GM12878 (cell line): ENCODE measurements at regions not wholly inside any gene's neighbourhood (a gene's known extent, or its start where the extent isn't known, plus 50 kb on each side); places are given as distances from the start of the nearest gene placed in this dataset.

Source experiments
- ESRRA ChIP-seq: IDR thresholded peaks from 2 replicates; pipeline ENCODE4 v1.6.1; 2012; ENCODE audit warnings: mild to moderate bottlenecking, low read length, improper control_type of control experiment
- EZH2 ChIP-seq: IDR thresholded peaks from 2 replicates; pipeline ENCODE4 v1.6.1; 2012; ENCODE audit warnings: low read depth, mild to moderate bottlenecking, control low read depth, inconsistent platforms, low read length, borderline replicate concordance; ENCODE audit not compliant: control insufficient read depth
- KDM1A ChIP-seq: fragments of 200-600 bp; sonication (generic); IDR thresholded peaks from 2 replicates; pipeline ENCODE4 v1.6.1; 2016; ENCODE audit warnings: borderline replicate concordance
- MAX ChIP-seq: IDR thresholded peaks from 2 replicates; pipeline ENCODE4 v1.6.1; 2012; ENCODE audit warnings: low read depth, low read length, improper control_type of control experiment
- NRF1 ChIP-seq: conservative IDR thresholded peaks from 2 replicates; pipeline ENCODE4 v1.6.1; 2011; ENCODE audit warnings: mild to moderate bottlenecking, low read depth, low read length, improper control_type of control experiment
- POLR2A ChIP-seq: IDR thresholded peaks from 2 replicates; pipeline ENCODE4 v1.6.1; 2011; ENCODE audit warnings: low read depth, mild to moderate bottlenecking, low read length
- PRDM15 ChIP-seq: fragments of 450-650 bp; formaldehyde crosslinking; IDR thresholded peaks from 2 replicates; pipeline ENCODE4 v1.4.0; 2020; ENCODE audit warnings: mild to moderate bottlenecking, moderate library complexity
- RELA ChIP-seq: fragments of 450-650 bp; IDR thresholded peaks from 2 replicates; pipeline ENCODE4 v1.8.0; 2014; ENCODE audit warnings: borderline replicate concordance; ENCODE audit not compliant: partially characterized antibody
- SREBF2 ChIP-seq: IDR thresholded peaks from 2 replicates; pipeline ENCODE4 v1.6.1; 2012; ENCODE audit warnings: mild to moderate bottlenecking, low read length
- TF ChIP-seq, protein P1 (sequence below), 3 experiments: IDR thresholded peaks in 2 of 3; conservative IDR thresholded peaks in 1 of 3; 2 replicates each; pipeline ENCODE4 v1.5.1; 2011; ENCODE audit warnings: low read depth in 3 of 3, low read length in 3 of 3, mild to moderate bottlenecking in 3 of 3, control low read depth in 2 of 3, moderate library complexity in 2 of 3, inconsistent platforms in 1 of 3, mixed read lengths in 1 of 3; ENCODE audit not compliant: control insufficient read depth in 2 of 3, insufficient read depth in 1 of 3; ENCODE audit errors: extremely low read depth in 1 of 3

DNA sequence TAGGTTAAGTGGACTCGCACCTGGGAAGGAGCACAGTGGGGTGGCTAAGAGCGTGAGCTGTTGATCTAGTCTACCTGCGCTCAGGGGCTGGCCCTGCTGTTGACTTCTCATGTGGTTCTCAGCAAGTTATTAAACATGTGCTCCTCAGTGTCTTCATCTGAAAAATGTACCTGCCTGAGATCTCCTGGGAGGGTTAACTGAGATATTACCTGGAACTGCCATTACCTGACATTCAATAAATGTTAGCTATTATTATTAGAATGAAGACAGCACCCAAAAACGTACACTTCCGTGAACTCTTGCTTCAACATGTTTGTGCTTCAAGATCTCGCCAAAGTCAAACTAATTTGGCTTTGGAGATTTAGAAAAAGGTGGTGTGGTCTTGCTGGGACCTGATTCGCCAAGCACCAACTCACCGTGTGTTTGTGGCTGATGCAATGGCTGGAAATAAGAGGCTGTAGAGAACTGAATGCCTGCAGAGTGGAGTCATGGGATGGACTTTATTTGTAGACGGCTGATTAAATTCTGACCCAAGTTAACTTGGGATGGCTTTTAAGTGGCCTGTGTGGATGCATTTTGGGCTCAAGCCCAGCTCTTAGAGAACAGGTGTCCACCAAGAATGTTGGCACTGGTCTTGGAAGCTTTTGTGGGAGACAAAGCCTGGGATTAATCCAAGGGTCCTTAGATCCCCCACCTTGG is 692.9 kb downstream of the QKI start:
- no peak for TF ChIP-seq MAX
- TF ChIP-seq EZH2, result no peak
- TF ChIP-seq KDM1A, result no peak
- no peak for TF ChIP-seq ESRRA
- TF ChIP-seq, protein P1, sequence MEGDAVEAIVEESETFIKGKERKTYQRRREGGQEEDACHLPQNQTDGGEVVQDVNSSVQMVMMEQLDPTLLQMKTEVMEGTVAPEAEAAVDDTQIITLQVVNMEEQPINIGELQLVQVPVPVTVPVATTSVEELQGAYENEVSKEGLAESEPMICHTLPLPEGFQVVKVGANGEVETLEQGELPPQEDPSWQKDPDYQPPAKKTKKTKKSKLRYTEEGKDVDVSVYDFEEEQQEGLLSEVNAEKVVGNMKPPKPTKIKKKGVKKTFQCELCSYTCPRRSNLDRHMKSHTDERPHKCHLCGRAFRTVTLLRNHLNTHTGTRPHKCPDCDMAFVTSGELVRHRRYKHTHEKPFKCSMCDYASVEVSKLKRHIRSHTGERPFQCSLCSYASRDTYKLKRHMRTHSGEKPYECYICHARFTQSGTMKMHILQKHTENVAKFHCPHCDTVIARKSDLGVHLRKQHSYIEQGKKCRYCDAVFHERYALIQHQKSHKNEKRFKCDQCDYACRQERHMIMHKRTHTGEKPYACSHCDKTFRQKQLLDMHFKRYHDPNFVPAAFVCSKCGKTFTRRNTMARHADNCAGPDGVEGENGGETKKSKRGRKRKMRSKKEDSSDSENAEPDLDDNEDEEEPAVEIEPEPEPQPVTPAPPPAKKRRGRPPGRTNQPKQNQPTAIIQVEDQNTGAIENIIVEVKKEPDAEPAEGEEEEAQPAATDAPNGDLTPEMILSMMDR (IDR thresholded peaks at IDR 0.05 in 2 of 3, conservative IDR thresholded peaks at IDR 0.05 in 1 of 3; ENCODE audit: control insufficient read depth in 2 of 3, extremely low read depth in 1 of 3, insufficient read depth in 1 of 3, low read depth in 3 of 3, low read length in 3 of 3), result no peak
- TF ChIP-seq PRDM15 (CRISPR knock-in tag), result no peak
- no peak for TF ChIP-seq RELA
- TF ChIP-seq SREBF2, result no peak
- TF ChIP-seq POLR2A, result no peak
- TF ChIP-seq NRF1, result no peak
